GM19240 (cell line): ENCODE measurements at regions not wholly inside any gene's neighbourhood (a gene's known extent, or its start where the extent isn't known, plus 50 kb on each side); places are given as distances from the start of the nearest gene placed in this dataset.

Experiments used
- DNase-seq: peaks from one replicate; pipeline ENCODE4 v3.0.0; 2011; ENCODE audit warnings: low spot score; ENCODE audit not compliant: insufficient read length

GRCh38 chr22:49332691-49333090 lies 495.0 kb downstream of the BRD1 start:
- DNase-seq = no peak

GRCh38 chr22:49331878-49332277 lies 495.8 kb downstream of the BRD1 start:
- DNase-seq = no peak

- no peak for DNase-seq
Observed at GRCh38 chr22:49331223-49331815, 496.4 kb downstream of the BRD1 start.

- no peak for DNase-seq
Observed at GRCh38 chr22:49330421-49331222, 497.1 kb downstream of the BRD1 start.

GRCh38 chr22:49329636-49330035 lies 498.0 kb downstream of the BRD1 start:
- DNase-seq = no peak

- DNase-seq = no peak
Observed at GRCh38 chr22:49328630-49329405, 498.9 kb downstream of the BRD1 start.

GRCh38 chr22:49328118-49328475 lies 499.6 kb downstream of the BRD1 start:
- no peak for DNase-seq

GRCh38 chr22:49327411-49328117 lies 500.1 kb downstream of the BRD1 start:
- no peak for DNase-seq

- no peak for DNase-seq
Observed at GRCh38 chr22:49326558-49326957, 501.1 kb downstream of the BRD1 start.

GRCh38 chr22:49325531-49326395 lies 501.9 kb downstream of the BRD1 start:
- DNase-seq = no peak

GRCh38 chr22:49324527-49325491 lies 502.9 kb downstream of the BRD1 start:
- DNase-seq = no peak

GRCh38 chr22:49323751-49324415 lies 503.8 kb downstream of the BRD1 start:
- no peak for DNase-seq

GRCh38 chr22:49322861-49323622 lies 504.6 kb downstream of the BRD1 start:
- DNase-seq = no peak

GRCh38 chr22:49322231-49322630 lies 505.4 kb downstream of the BRD1 start:
- no peak for DNase-seq

GRCh38 chr22:49321477-49322055 lies 506.1 kb downstream of the BRD1 start:
- no peak for DNase-seq

GRCh38 chr22:49320714-49321476 lies 506.8 kb downstream of the BRD1 start:
- DNase-seq = no peak

GRCh38 chr22:49317369-49317768 lies 510.3 kb downstream of the BRD1 start:
- DNase-seq = no peak
